ENCODE measurements at regions not wholly inside any gene's neighbourhood (a gene's known extent, or its start where the extent isn't known, plus 50 kb on each side); places are given as distances from the start of the nearest gene placed in this dataset.
"Not testable (repeated sequence)": the region's sequence is repeated elsewhere in the genome, so short reads cannot be mapped to it uniquely, and the experiment has no call there.

DNA sequence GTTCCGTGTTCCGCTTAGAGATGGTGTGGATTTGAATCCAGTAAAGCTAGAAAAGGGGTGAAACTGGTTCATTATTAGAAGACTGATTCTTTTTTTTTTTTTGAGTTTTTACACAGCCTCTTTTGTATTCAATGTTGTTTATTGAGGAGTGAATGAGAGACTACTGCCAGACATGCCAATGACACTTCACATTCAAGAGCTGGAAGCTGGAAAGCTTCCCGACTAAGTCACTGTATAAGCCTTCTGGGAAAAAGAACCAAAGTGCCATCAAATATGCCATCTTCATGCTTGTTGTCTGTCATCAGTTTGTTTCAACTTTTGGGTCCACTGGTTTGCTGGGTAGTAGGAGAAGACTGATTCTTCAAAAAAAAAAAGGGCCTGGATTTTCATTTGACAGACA is 164.8 kb downstream of the ATP23 start:
- H3K27me3 Mint-ChIP-seq = peaks cover 0 to 14% (median 6%) of the 10 kb centered on the region in 5 donors
- peaks cover 0 to 3% (median 0%) of the 10 kb centered on the region in 4 donors for H3K4me1 Mint-ChIP-seq
- H3K4me3 Mint-ChIP-seq = no peak overlapping the region
- peaks cover 0 to 10% (median 3%) of the 10 kb centered on the region in 9 donors for H3K9me3 Mint-ChIP-seq
- DNase-seq (no peak), ATAC-seq (no peak)
- H3K36me3 Mint-ChIP-seq = peaks cover 0 to 5% (median 3%) of the 10 kb centered on the region in 3 donors
- no peak overlapping the region for H3K27ac Mint-ChIP-seq
- POLR2A ChIA-PET = no interaction called here

DNA sequence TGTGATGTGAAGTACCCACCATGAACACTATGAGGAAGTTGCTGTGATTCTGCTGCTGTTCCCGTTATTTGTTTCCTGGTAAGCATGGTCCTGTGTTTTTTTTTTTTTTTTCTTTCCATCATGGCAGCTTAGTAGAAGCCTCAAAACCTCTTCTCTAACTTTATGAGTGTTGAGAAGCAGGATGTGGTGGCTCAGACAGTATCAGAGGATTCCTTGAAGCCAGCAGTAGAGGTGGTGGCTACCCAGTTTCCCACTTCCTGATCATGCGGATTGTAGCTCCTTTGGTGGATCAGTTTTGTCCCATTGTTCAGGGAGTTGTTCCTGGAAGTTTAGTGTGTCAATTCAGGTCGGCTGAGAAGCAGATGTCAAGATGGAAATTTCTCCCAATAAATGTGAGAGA is 175.8 kb downstream of the ATP23 start:
- no peak for DNase-seq
- no peak for ATAC-seq
- H3K36me3 Mint-ChIP-seq = peaks cover 0 to 12% (median 0%) of the 10 kb centered on the region in 3 donors
- H3K4me3 Mint-ChIP-seq = no peak overlapping the region
- POLR2A ChIA-PET = no interaction called here
- H3K27me3 Mint-ChIP-seq = peaks cover 6 to 34% (median 8%) of the 10 kb centered on the region in 5 donors
- peaks cover 0 to 9% (median 2%) of the 10 kb centered on the region in 9 donors for H3K9me3 Mint-ChIP-seq
- H3K27ac Mint-ChIP-seq = no peak overlapping the region
- no peaks in the 10 kb centered on the region for H3K4me1 Mint-ChIP-seq

- no peak for DNase-seq
- Mint-ChIP-seq H3K9me3 (peaks cover 0 to 9% (median 4%) of the 10 kb centered on the region in 9 donors), H3K27me3 (peaks cover 6 to 35% (median 8%) of the 10 kb centered on the region in 5 donors), H3K36me3 (peaks cover 0 to 13% (median 0%) of the 10 kb centered on the region in 3 donors), H3K27ac (no peak overlapping the region), H3K4me3 (no peak overlapping the region), H3K4me1 (no peaks in the 10 kb centered on the region)
- POLR2A ChIA-PET = no interaction called here
- no peak for ATAC-seq
These were observed 176.3 kb downstream of the ATP23 start for GRCh38 chr12:58117667-58118066.

GRCh38 chr12:58125761-58126160 is 184.4 kb downstream of the ATP23 start:
- H3K4me3 Mint-ChIP-seq, POLR2A ChIA-PET, H3K9me3 Mint-ChIP-seq: not testable (repeated sequence)

DNA sequence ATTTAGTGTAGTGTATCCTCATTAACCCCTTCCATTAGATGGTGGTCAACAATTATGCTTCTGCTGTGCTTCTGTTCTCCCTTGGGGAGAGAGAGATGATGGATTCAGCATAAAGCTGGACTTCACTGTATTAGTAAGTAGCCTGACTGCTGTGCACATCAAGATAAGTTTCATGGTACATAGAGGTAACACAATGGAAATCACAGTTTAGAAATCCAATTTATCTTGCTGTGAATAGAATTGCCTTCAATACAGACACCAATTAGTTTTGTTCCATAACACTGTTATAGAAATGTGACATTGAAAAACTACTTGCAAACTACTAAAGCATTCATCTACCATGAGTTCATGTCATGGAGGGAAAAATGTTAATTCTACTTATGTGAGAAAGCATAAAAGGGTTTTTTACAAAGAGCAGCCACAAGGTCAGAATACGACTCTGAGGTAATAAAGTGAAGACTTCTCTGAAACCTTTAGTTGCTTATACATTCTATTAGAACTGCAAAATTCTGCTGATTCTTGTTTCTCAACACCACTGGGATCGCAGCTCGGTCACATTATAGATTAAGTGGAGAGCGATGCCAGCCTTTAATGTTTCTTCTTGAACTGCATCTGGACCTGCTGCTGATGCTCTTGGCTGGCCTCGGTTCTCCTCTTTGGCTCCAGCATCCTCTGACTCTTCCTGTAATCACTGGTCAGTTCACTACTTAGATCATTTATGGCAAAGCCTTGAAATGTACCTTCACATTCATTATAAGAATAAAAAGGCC is 190.8 kb downstream of the ATP23 start:
- peaks cover 0 to 6% (median 0%) of the 10 kb centered on the region in 9 donors for H3K9me3 Mint-ChIP-seq
- H3K4me3 Mint-ChIP-seq = no peak overlapping the region
- DNase-seq = no peak
- ATAC-seq = no peak
- peaks cover 6 to 33% (median 10%) of the 10 kb centered on the region in 5 donors for H3K27me3 Mint-ChIP-seq
- no peaks in the 10 kb centered on the region for H3K4me1 Mint-ChIP-seq
- no peak overlapping the region for H3K27ac Mint-ChIP-seq
- POLR2A ChIA-PET = no interaction called here
- no peaks in the 10 kb centered on the region for H3K36me3 Mint-ChIP-seq

More at GRCh38 chr12:58125761-58126160, 184.4 kb downstream of the ATP23 start:
- peaks cover 0 to 13% (median 7%) of the 10 kb centered on the region in 5 donors for H3K27me3 Mint-ChIP-seq
- H3K27ac Mint-ChIP-seq, DNase-seq, ATAC-seq, H3K4me1 Mint-ChIP-seq: not testable (repeated sequence)
- H3K36me3 Mint-ChIP-seq = peaks cover 0 to 13% (median 0%) of the 10 kb centered on the region in 3 donors

- ATAC-seq = no peak
- no peaks in the 10 kb centered on the region for H3K36me3 Mint-ChIP-seq
- H3K4me1 Mint-ChIP-seq = no peaks in the 10 kb centered on the region
These were observed 197.1 kb downstream of the ATP23 start for GRCh38 chr12:58138424-58138823.

DNA sequence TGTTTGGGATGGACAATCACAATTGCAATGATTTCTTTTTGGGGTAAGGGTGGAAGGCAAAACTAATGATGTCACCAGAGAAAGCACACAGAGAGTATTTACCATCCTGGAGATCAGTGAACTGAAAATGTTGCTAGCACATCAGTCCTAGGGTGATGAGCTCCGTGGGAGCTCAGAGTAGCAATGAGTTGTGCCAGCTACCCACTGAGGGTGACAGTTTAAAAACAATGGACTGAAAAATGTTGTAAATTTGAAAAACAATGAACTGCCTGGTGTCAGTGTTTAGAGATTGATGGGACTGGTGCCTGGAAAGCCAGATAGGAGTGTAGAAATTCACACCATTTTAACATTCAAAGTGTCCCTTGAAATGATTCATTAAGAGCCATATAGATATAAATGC is 198.5 kb downstream of the ATP23 start:
- Mint-ChIP-seq H3K4me3 (no peak overlapping the region), H3K9me3 (peaks cover 0 to 9% (median 0%) of the 10 kb centered on the region in 9 donors), H3K27me3 (peaks cover 4 to 35% (median 14%) of the 10 kb centered on the region in 5 donors), H3K4me1 (no peaks in the 10 kb centered on the region), H3K27ac (no peak overlapping the region), H3K36me3 (no peaks in the 10 kb centered on the region)
- POLR2A ChIA-PET = no interaction called here
- DNase-seq = no peak
- ATAC-seq = no peak

More at GRCh38 chr12:58138424-58138823, 197.1 kb downstream of the ATP23 start:
- Mint-ChIP-seq H3K9me3 (peaks cover 0 to 5% (median 0%) of the 10 kb centered on the region in 9 donors), H3K4me3 (no peak overlapping the region), H3K27ac (no peak overlapping the region), H3K27me3 (peaks cover 4 to 47% (median 16%) of the 10 kb centered on the region in 5 donors)
- DNase-seq = no peak
- POLR2A ChIA-PET = no interaction called here

DNA sequence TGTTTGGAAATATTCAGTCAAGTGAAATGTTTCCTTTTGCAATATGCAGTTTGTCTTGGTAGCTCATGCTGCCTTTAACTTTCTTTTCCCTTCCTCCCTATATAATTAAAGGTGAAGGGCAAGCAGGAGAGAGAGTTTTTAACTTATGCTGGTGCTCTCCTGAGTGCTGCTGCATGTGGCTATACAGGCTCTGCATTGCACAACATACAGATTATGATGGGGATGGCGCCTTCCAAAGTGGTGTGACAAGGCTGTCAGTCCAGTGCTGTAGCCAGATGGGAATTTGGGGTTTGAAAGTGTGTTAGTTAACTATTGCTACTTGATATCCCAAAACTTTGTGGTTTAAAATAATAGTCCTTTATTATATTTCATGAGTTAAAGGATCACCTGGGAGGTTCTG is 199.0 kb downstream of the ATP23 start:
- Mint-ChIP-seq H3K4me3 (no peak overlapping the region), H3K27ac (no peak overlapping the region), H3K36me3 (no peaks in the 10 kb centered on the region), H3K4me1 (no peaks in the 10 kb centered on the region), H3K27me3 (peaks cover 8 to 30% (median 17%) of the 10 kb centered on the region in 5 donors), H3K9me3 (peaks cover 0 to 14% (median 3%) of the 10 kb centered on the region in 9 donors)
- POLR2A ChIA-PET = no interaction called here
- ATAC-seq = no peak
- DNase-seq = no peak

- Mint-ChIP-seq H3K9me3 (peaks cover 0 to 20% (median 4%) of the 10 kb centered on the region in 9 donors), H3K4me3 (no peak overlapping the region), H3K36me3 (peaks cover 0 to 9% (median 0%) of the 10 kb centered on the region in 3 donors), H3K4me1 (no peaks in the 10 kb centered on the region), H3K27ac (no peak overlapping the region), H3K27me3 (peaks cover 6 to 27% (median 14%) of the 10 kb centered on the region in 5 donors)
- ATAC-seq = no peak
- POLR2A ChIA-PET = no interaction called here
- DNase-seq = no peak
These were observed 201.6 kb downstream of the ATP23 start for GRCh38 chr12:58142991-58143390.

GRCh38 chr12:58143498-58143995 is 202.2 kb downstream of the ATP23 start:
- no peaks in the 10 kb centered on the region for H3K4me1 Mint-ChIP-seq
- H3K4me3 Mint-ChIP-seq = no peak overlapping the region
- H3K27ac Mint-ChIP-seq = no peak overlapping the region
- H3K36me3 Mint-ChIP-seq = peaks cover 0 to 9% (median 0%) of the 10 kb centered on the region in 3 donors
- peaks cover 8 to 27% (median 13%) of the 10 kb centered on the region in 5 donors for H3K27me3 Mint-ChIP-seq
- DNase-seq (no peak), ATAC-seq (no peak)
- H3K9me3 Mint-ChIP-seq = peaks cover 0 to 20% (median 4%) of the 10 kb centered on the region in 9 donors
- POLR2A ChIA-PET = no interaction called here

DNA sequence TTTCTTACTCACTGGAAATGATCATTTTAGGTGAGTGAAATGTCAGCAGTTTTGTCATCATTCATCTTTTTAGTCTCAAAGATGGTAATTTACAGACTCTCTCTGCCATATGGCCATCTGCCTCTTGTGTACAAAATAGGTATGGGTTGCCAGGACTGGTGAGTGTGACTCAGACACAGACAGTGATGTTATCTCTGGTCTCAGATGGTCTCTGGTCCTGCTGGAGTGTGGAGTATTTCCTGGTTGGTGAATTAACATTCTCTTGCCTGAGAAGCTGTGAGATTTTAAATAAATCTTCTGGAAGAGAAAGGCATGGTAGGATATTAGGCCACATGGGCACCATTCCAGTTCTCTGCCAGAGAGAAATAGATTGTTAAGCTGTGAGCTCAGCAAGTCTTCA is 207.0 kb downstream of the ATP23 start:
- no peak for DNase-seq
- Mint-ChIP-seq H3K4me1 (no peaks in the 10 kb centered on the region), H3K27ac (no peak overlapping the region), H3K4me3 (no peak overlapping the region), H3K9me3 (peaks cover 0 to 20% (median 4%) of the 10 kb centered on the region in 9 donors), H3K27me3 (peaks cover 7 to 32% (median 24%) of the 10 kb centered on the region in 5 donors), H3K36me3 (peaks cover 0 to 9% (median 0%) of the 10 kb centered on the region in 3 donors)
- POLR2A ChIA-PET = no interaction called here
- ATAC-seq = no peak

GRCh38 chr12:58148976-58149375 is 207.6 kb downstream of the ATP23 start:
- POLR2A ChIA-PET = no interaction called here
- Mint-ChIP-seq H3K36me3 (peaks cover 0 to 9% (median 0%) of the 10 kb centered on the region in 3 donors), H3K9me3 (peaks cover 0 to 20% (median 4%) of the 10 kb centered on the region in 9 donors), H3K27me3 (peaks cover 7 to 32% (median 24%) of the 10 kb centered on the region in 5 donors), H3K4me1 (no peaks in the 10 kb centered on the region), H3K4me3 (no peak overlapping the region), H3K27ac (no peak overlapping the region)
- DNase-seq (no peak), ATAC-seq (no peak)

- ATAC-seq (no peak), DNase-seq (no peak)
- peaks cover 12 to 19% (median 17%) of the 10 kb centered on the region in 5 donors for H3K27me3 Mint-ChIP-seq
- H3K4me1 Mint-ChIP-seq = no peaks in the 10 kb centered on the region
- H3K36me3 Mint-ChIP-seq = no peaks in the 10 kb centered on the region
- POLR2A ChIA-PET = no interaction called here
- H3K27ac Mint-ChIP-seq = no peak overlapping the region
- no peak overlapping the region for H3K4me3 Mint-ChIP-seq
- no peaks in the 10 kb centered on the region for H3K9me3 Mint-ChIP-seq
These were observed 213.0 kb downstream of the ATP23 start for GRCh38 chr12:58154359-58154758.

Data from naive thymus-derived CD8-positive, alpha-beta T cell (primary cell).